Loucy (cell line): ENCODE measurements at regions not wholly inside any gene's neighbourhood (a gene's known extent, or its start where the extent isn't known, plus 50 kb on each side); places are given as distances from the start of the nearest gene placed in this dataset.

Experiments used
- H2AFZ ChIP-seq: fragments of 200-600 bp; sonication (generic); 2 replicates; pipeline ENCODE4 v1.6.0; 2016; ENCODE audit warnings: antibody characterized with exemption, mild to moderate bottlenecking, low read length, moderate library complexity
- H3F3A ChIP-seq: fragments of 200-600 bp; 2 replicates; pipeline ENCODE4 v1.6.0; 2016; ENCODE audit warnings: antibody characterized with exemption, low read depth, mild to moderate bottlenecking
- H3K27me3 ChIP-seq: fragments of 200-600 bp; sonication (generic); 2 replicates; pipeline ENCODE4 v1.6.1; 2014; ENCODE audit warnings: low read length, mild to moderate bottlenecking; ENCODE audit not compliant: insufficient read depth, poor library complexity, severe bottlenecking
- H3K36me3 ChIP-seq: fragments of 200-600 bp; sonication (generic); 2 replicates; pipeline ENCODE4 v1.6.1; 2016; ENCODE audit warnings: low read length; ENCODE audit not compliant: insufficient read depth
- H3K4me1 ChIP-seq: fragments of 200-600 bp; sonication (generic); 2 replicates; pipeline ENCODE4 v1.5.1; 2014; ENCODE audit warnings: low read length, mild to moderate bottlenecking; ENCODE audit not compliant: insufficient read depth, poor library complexity, severe bottlenecking
- H3K4me2 ChIP-seq: fragments of 200-600 bp; sonication (generic); 2 replicates; pipeline ENCODE4 v1.6.0; 2014; ENCODE audit warnings: antibody characterized with exemption, low read length, low read depth, mild to moderate bottlenecking; ENCODE audit not compliant: poor library complexity, severe bottlenecking
- H3K4me3 ChIP-seq: fragments of 200-600 bp; sonication (generic); 2 replicates; pipeline ENCODE4 v1.5.1; 2014; ENCODE audit warnings: low read length, mild to moderate bottlenecking, mixed read lengths; ENCODE audit not compliant: poor library complexity, severe bottlenecking
- H3K79me2 ChIP-seq: fragments of 200-600 bp; sonication (generic); 2 replicates; pipeline ENCODE4 v1.6.1; 2014; ENCODE audit warnings: low read length; ENCODE audit not compliant: insufficient read depth
- H3K9ac ChIP-seq: fragments of 200-600 bp; sonication (generic); 2 replicates; pipeline ENCODE4 v1.6.0; 2014; ENCODE audit warnings: mild to moderate bottlenecking, low read depth, low read length, moderate library complexity; ENCODE audit not compliant: poor library complexity, severe bottlenecking
- H3K9me2 ChIP-seq: fragments of 200-600 bp; sonication (generic); replicated peaks from 2 replicates; pipeline ENCODE4 v1.6.1; 2016; ENCODE audit warnings: low read depth, low read length, mixed read lengths
- H3K9me3 ChIP-seq: fragments of 200-600 bp; sonication (generic); 2 replicates; pipeline ENCODE4 v1.6.1; 2014; ENCODE audit warnings: mild to moderate bottlenecking, antibody characterized with exemption, low read length, low read depth; ENCODE audit not compliant: insufficient read depth
- H4K20me1 ChIP-seq: fragments of 200-600 bp; sonication (generic); 2 replicates; pipeline ENCODE4 v1.6.0; 2014; ENCODE audit warnings: antibody characterized with exemption, low read length, mild to moderate bottlenecking; ENCODE audit not compliant: insufficient read depth, poor library complexity, severe bottlenecking
- CTCF ChIP-seq: fragments of 200-600 bp; sonication (generic); conservative IDR thresholded peaks from 2 replicates; pipeline ENCODE4 v1.5.1; 2014; ENCODE audit warnings: mild to moderate bottlenecking, antibody characterized with exemption, low read length
- EZH2phosphoT487 ChIP-seq: fragments of 200-600 bp; IDR thresholded peaks from 2 replicates; pipeline ENCODE4 v1.6.1; 2018; ENCODE audit warnings: antibody characterized with exemption, mild to moderate bottlenecking, moderate library complexity, borderline replicate concordance

- H3K36me3 ChIP-seq, result no peaks in the 10 kb centered on the region
- H3F3A ChIP-seq, result no peaks in the 10 kb centered on the region
- no peaks in the 10 kb centered on the region for H3K79me2 ChIP-seq
- H3K4me2 ChIP-seq, result no peak overlapping the region
- H3K9ac ChIP-seq, result no peak overlapping the region
- H3K9me3 ChIP-seq, result no peaks in the 10 kb centered on the region
- no peak overlapping the region for H3K4me3 ChIP-seq
- no peaks in the 10 kb centered on the region for H3K9me2 ChIP-seq
- no peaks in the 10 kb centered on the region for H4K20me1 ChIP-seq
- no peaks in the 10 kb centered on the region for H3K27me3 ChIP-seq
- TF ChIP-seq EZH2phosphoT487 (no peak), CTCF (no peak)
- no peak overlapping the region for H2AFZ ChIP-seq
- no peaks in the 10 kb centered on the region for H3K4me1 ChIP-seq
Measured at GRCh38 chr4:30264465-30264864, 455.7 kb upstream of the PCDH7 start.

GRCh38 chr4:30265716-30266115, 454.5 kb upstream of the PCDH7 start:
- TF ChIP-seq CTCF (no peak), EZH2phosphoT487 (no peak)
- no peaks in the 10 kb centered on the region for H3K9me3 ChIP-seq
- no peak overlapping the region for H2AFZ ChIP-seq

DNA sequence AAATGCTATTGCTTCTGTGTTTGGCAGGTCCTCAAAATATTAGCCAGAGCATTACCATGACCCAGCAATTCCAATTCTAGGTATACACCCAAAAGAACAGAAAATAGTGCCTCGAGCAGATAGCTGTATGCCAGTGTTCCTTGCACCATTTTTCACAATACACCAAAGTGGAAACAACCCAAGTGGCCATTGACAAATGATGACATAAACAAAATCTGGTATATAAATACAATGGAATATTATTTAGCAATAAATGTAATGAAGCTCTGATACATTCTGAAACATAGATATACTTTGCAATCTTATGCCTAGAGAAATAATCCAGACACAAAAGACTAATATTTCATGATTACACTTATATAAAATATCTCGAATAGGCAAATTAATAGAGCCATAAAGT, 451.8 kb upstream of the PCDH7 start:
- H3K27me3 ChIP-seq, result no peaks in the 10 kb centered on the region
- H3K9me2 ChIP-seq, result no peaks in the 10 kb centered on the region
- H2AFZ ChIP-seq, result no peak overlapping the region
- TF ChIP-seq EZH2phosphoT487 (no peak), CTCF (no peak)
- H3K36me3 ChIP-seq, result no peaks in the 10 kb centered on the region
- H3K4me1 ChIP-seq, result no peaks in the 10 kb centered on the region
- H3K4me2 ChIP-seq, result no peak overlapping the region
- no peak overlapping the region for H3K4me3 ChIP-seq
- H3K79me2 ChIP-seq, result no peaks in the 10 kb centered on the region
- no peaks in the 10 kb centered on the region for H3K9me3 ChIP-seq
- H4K20me1 ChIP-seq, result no peaks in the 10 kb centered on the region
- no peak overlapping the region for H3K9ac ChIP-seq
- H3F3A ChIP-seq, result no peaks in the 10 kb centered on the region

More at GRCh38 chr4:30265716-30266115, 454.5 kb upstream of the PCDH7 start:
- Histone ChIP-seq H3K4me2 (no peak overlapping the region), H3K4me3 (no peak overlapping the region), H3F3A (no peaks in the 10 kb centered on the region), H3K79me2 (no peaks in the 10 kb centered on the region), H4K20me1 (no peaks in the 10 kb centered on the region), H3K9me2 (no peaks in the 10 kb centered on the region), H3K4me1 (no peaks in the 10 kb centered on the region), H3K27me3 (no peaks in the 10 kb centered on the region), H3K9ac (no peak overlapping the region), H3K36me3 (no peaks in the 10 kb centered on the region)
